Nucleus accumbens (tissue), 56 donors: ENCODE measurements at regions not wholly inside any gene's neighbourhood (a gene's known extent, or its start where the extent isn't known, plus 50 kb on each side); places are given as distances from the start of the nearest gene placed in this dataset.
"Not testable (repeated sequence)": the region's sequence is repeated elsewhere in the genome, so short reads cannot be mapped to it uniquely, and the experiment has no call there.

Source experiments
- DNase-seq, 56 donors: peaks; one replicate each; lab custom pipeline; 2025; lab: John Stamatoyannopoulos, UW

DNA sequence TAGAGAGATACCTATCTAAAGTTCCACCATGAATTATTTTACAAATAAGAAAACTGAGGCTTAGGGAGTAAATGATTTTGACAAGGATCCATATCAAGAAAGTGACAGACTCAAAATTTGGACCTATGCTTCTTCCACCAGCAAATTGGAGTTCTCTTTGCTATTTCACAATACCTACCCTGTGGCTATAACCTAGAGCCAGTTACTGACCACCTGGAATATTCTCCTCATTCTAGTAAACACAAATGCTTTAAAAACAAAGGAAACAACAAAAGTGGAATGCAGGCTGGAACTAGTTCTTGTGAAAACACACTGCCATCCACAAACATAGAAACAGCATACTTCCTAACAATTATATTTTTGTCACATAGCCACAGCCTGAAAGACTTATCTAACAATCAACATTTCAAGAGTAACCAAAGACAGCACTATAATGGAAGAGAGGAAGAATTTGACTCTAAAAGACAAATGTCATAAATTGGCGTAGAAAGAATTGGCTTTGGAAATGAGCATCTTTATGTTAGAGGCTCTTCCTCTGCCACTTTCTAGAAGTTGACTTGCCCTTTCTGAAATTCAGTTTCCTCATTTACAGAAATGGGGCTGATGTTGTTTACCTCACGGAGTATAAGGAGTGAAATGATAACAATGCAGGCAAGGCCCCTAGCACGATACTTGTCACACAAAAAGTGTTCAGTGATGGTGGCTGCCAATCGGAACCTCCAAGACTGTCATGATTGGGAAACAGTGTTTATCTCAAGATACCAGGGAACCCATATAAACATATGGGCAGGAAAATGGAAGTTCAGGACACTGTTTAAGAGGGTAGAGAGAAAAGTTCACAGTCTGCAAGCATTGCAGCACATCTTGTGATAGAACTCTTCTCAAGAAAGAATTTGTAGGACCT lies 138.6 kb upstream of the LGR5 start:
- DNase-seq, result no peak

DNA sequence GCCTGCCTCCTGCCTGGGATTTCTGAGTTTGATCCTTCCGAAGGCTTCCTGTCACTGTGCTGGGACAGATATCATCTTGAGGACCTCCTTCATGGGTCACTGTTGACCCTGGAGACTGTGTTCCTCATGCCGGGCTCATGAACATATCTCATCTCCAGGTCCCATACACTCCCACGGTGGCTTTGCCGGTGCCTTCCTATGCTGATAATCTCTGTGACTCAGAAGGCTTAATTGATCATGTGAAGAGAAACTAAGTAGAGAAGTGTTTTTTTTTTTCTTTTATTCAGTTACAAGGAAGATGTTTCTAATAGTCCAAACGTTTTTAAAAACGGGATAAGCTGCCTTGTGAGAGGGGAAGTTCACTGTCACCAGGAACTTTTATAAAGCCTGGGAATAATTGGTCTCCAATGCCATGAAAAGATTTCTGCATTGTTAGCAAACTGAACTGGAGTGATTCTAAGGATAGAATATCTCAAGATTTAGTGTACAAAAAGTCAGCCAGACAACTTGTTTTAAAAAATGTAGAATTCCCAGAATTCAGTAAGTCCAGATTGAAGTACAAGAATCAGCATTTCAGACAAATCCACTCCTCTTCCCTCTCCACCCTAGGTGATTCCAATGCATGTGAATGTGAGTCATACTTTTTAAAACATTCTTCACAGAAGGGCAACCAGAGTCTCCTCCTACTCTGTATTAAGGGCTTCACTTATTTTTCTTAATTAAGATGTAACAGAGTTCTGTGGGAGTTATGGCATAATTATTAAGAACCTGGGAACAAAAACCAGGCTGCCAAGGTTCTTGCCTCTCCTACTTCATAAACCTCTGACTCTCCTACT lies 139.8 kb upstream of the LGR5 start:
- DNase-seq, result no peak

DNA sequence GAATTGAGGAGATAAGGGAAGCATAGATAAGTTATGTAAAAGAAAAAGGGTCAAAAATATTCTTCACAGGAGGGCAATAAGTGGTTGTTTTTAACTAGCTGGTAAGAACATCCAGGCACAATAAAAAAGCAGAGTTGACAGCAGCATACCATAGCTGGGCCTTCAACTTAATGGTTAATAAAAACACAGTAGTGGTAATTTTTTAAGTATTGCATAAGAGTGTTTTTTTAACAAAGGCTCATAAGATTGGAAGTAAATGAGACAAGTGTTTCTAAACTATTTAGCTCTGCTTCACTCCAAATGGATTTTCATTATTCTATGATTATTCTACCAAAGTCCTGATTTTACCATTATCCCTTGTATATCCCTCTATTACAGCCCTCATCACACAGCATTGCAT lies 140.1 kb upstream of the TSPAN8 start:
- DNase-seq, result no peak

DNA sequence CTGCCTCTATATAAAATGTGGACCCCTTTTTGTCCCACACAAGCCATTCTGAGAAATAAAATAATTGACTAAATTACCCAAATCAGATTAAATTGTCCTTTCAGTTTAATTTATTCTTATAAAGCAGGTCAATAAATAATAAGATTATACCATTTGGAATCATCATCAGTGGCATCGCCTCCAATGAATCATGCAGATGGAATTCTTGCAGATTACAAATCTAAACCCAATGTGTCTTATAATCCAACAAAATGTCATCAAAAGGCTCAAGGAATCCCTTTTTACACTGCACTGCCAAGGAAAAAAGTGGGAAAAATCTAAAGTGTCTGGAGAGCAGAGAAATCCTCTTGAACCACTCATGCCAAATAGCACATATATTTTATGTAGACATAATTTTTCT lies 138.2 kb upstream of the TSPAN8 start:
- no peak for DNase-seq

DNA sequence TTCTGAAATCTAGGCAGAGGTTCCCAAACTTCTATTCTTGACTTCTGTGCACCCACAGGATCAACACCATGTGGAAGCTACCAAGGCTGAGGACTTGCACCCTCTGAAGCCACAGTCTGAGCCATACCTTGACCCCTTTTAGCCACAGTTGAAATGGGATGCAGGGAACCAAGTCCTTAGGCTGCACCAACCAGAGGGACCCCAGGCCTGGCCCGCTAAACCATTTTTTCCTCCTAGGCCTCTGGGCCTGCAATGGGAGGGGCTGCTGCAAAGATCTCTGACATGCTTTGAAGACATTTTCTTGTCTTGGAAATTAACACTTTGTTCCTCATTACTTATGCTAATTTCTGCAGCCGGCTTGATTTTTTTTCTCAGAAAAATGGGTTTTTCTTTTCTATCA lies 133.9 kb upstream of the TSPAN8 start:
- no peak for DNase-seq

DNA sequence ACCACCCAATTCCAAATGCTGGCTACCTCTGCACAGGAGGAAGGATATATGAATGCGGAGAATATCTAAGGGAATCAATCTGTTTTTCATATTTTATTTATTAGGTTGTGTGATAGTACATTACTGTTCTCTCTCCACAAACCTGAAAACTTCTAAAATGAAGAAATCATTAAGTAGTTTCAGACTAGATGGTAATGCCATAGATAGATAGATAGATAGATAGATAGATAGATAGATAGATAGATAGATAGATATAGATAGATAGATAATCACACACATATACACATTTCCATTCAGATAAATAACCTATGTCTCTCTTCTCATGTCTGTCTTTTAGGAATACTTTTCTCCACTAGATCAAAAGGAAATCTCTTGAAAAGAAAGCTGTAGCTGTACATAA lies 126.1 kb upstream of the TSPAN8 start:
- DNase-seq, result no peak

DNA sequence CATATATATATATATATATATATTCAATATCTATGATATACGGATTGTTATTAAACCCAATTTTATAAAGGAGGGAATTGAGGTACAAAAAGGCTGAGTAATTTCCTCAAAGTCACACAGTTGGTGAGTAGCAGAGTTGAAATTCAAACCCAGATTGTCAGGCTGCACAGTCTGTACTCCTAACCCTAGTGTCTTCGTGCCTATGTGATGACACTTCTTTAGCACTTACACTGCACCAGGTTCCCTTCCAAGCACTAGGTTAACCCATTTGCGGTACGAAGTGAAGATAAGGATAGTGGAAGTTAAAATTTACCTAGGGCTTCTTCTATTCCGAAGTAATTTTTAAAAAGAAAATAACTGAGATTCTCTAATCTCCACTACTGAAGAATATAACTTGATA lies 125.1 kb upstream of the TSPAN8 start:
- DNase-seq, result no peak

DNA sequence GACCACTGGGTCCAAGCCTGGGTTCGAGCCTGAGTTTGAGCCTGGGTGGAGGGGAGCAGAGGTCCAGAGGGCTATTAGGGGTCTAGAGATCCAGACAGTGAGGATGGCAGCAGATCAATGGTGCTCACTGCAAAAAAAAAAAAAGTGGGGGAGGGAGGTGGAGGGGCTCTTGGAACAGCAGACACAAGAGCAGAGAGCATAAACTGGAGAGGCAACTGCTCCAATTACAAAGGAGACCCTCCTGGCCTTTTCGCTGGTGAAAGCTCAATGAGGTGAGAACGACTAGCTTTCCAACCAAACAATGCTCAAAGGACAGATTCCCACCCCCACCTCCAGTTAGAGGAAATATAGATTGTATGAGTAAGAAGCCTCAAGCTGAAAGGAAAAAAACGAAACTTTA lies 124.2 kb upstream of the TSPAN8 start:
- DNase-seq, result no peak

DNA sequence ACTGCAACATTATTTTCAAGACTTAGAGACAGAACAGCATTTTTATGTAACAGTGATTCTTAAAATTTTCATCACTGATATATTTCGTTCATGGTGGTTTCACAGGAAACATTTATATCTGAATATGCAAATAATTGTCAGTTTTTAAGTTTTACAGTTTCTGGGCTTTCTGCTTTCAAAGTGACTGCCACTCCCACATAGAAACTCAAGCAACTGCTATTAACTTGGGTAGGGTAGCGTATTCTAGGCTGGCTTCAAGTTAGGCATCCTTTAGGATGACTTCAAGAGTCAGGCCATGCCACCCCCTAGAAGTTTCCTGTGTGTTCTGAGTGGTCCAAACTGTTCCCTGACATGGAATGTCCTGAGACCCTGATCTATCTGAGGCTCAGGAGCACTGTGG lies 123.6 kb upstream of the TSPAN8 start:
- no peak for DNase-seq

DNA sequence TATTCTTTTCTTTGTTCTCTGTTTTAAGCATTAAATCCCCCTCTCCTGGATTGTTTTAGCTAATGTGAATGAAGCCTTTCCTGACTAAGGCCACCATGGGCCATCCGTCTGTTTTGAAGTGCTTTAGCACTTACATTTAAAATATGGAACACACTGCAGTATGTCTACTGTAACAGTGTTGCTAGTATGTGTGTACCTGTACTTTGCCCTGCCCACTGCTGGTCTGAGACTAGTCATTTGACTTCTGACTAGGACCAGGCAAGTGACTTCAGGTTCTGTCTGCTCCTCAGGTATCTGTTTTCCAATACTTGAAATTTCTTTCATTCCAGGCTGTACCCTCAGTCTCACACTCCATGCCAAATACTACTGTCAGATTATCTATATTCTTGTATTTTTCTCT lies 120.1 kb upstream of the TSPAN8 start:
- DNase-seq, result no peak

DNA sequence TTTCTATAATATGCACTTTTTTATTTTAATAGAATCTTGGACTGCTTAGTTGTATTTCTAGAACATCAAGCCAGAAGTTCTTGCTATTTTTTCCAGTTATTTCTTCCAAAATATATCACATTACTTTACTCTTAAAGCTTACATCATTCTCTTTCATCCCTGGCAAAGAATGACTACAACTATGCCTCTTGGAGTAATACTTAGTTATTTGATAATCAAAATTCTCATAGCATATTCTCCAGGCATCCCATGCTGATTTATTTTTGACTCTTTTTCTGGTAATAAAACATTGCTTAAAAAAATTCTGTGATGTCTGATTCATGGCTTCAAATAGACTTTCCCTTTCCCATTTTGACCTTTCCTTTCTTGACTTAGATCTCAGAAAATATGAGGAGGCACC lies 118.7 kb upstream of the TSPAN8 start:
- no peak for DNase-seq

DNA sequence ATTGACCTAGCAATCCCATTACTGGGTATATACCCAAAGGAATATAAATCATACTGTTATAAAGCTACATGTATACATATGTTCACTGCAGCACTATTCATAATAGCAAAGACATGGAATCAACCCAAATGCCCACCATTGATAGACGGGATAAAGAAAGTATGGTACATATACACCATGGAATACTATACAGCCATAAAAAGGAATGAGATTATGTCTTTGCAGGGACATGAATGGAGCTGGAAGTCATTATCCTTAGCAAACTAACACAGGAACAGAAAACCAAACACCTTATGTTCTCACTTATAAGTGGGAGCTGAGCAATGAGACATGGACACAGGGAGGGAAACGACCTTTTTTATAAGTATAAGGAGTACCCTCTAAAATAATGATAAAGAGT lies 113.0 kb upstream of the TSPAN8 start:
- not testable (repeated sequence) for DNase-seq

DNA sequence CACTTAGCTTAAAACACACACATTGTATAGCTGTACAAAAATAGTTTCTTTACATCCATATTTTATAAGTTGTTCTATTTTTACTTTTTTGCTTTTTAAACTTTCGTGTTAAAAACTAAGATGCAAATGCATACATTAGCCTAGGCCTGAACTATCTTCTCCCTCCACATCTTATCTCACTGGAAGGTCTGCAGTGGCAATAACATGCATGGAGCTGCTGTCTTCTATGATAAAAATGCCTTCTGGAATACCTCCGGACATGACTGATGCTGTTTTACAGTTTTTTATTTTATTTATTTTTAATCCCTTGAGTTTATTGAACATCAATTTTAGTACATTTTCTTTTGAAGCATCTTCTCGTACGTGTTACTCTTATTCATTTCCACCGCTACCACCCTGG lies 112.3 kb upstream of the TSPAN8 start:
- DNase-seq, result no peak

DNA sequence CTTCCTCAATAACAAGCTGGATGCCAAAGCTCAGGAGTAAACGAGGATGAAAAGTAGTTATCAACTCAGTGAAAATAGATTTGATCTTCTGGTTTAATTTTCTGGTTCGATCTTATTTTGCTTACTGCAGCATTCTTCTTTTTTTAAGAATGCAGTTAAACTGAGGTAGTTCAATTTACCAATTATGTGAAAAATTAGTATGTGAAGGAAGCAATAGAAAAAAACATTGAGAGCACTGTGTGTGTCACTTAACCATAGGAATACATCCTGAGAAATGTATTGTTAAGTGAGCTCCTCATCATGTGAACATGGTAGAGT lies 111.4 kb upstream of the TSPAN8 start:
- no peak for DNase-seq

DNA sequence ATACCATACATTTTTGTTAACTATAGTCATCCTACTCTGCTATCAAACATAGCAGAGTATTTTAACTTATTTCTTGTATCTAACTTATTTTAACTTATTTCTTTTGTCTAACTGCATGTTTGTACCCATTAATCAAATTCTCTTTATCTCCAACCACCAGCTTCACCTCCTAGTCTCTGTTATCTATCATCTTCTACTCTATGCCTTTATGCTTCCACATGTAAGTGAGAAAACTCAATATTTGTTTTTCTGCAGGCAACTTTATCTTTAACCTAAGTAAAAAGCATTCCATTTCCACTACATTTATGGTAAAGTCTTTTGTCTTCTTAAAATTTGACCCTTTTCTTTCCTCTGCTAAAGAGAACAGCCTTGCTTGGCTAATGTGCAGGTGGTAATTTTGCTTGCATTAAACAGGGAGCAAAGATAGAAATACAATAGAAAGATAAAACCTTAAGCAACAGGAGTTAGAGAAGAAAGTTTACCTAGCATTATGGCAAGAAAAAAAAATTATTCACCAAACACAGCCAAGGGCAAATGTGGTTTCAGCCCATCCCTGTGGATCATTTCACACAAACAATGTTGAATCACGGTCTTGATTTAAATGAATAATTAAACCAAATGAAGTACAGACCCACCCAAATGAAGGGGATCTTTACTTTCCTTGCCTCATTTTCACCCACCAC lies 110.9 kb upstream of the TSPAN8 start:
- no peak for DNase-seq

DNA sequence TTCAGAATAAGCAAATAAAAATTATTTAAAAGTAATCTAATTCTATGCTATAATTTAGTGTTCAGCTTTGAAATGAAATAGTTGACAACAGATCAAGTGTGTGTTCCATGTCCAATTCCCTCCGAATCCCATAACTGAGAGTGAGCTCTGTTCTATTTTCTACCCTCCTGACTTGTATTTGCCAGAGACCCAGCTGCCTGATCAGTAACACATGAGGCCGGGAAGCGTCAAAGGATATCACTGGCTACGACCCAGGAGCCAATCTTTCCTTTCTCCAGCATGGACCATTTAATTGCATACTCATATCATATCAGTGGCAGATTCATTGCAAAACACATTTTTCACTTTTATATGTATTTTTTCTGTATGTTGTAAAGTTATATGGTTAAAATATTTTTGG lies 108.8 kb upstream of the TSPAN8 start:
- DNase-seq, result no peak

DNA sequence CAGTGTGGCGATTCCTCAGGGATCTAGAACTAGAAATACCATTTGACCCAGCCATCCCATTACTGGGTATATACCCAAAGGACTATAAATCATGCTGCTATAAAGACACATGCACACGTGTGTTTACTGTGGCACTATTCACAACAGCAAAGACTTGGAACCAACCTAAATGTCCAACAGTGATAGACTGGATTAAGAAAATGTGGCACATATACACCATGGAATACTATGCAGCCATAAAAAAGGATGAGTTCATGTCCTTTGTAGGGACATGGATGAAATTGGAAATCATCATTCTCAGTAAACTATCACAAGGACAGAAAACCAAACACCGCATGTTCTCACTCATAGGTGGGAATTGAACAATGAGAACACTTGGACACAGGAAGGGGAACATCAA lies 107.9 kb upstream of the TSPAN8 start:
- not testable (repeated sequence) for DNase-seq

DNA sequence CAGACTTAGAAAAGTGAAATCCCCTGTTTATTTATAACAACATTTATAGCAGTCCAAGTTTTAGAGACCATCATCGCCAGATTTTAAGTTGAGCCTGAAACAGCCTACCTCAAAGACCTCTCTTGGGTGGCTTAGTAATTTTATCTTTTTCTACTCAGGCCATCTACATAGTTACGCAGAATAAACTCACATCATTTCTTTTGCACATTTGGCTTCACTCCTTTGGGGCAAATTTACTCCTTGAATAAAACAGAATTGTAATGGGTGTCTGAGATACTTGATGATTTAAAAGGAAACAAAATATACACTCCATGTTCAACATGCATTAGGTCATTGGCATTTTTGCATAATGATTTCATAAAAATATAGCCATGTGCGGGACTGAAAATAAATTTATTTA lies 104.7 kb upstream of the TSPAN8 start:
- no peak for DNase-seq

DNA sequence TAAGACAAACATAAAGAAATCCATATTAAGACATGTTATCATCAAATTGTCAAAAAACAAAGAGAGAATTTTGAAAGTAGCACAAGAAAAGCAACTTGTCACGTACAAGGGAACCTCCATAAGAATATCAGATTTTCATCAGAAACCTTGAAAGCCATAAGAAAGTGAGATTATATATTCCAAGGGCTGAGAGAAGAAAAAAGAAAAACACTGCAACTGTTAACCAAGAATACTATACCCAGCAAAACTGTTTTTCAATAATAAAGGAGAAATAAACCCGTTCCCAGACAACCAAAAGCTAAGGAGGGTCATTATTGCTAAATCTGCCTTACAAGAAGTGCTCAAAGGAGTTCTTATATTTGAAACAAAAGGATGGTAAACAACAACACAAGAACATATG lies 94.7 kb upstream of the TSPAN8 start:
- no peak for DNase-seq

DNA sequence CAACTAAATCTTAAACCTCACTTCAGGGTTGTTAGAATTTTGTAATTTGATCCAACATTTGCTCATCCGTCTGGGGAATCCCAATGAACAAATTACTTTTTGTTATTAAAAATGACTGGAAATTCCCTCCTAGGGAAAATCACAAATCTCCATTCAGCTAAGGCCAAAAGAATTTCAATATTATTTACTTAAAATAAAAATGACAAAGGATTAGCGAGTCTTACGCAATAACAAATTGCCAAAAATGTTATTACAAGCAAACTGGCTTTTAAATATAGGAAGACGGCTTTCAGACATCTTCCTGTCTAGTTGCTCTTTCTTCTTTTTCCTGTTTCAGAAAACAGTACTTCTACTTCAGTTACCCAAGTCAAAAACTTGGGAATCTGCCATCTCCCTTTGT lies 92.4 kb upstream of the TSPAN8 start:
- no peak for DNase-seq

DNA sequence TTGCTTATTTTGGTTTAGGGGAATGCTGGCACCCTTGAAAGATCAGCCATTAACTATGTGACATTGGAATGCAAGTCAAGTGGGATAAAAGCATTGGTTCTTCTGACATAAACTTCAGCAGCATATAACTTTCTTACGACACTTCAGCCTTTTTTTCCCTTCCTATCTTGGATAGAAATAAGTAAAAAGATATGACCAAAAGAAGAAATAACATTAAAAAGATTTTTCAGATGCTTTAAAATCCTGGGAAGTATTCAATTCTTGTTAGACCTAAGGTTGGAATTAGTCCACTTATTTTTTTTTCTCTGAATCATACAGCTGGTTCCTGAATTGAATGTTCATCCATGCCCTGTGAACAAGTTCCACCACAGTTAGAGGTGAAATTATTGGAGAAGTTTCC lies 85.6 kb upstream of the TSPAN8 start:
- DNase-seq, result no peak

DNA sequence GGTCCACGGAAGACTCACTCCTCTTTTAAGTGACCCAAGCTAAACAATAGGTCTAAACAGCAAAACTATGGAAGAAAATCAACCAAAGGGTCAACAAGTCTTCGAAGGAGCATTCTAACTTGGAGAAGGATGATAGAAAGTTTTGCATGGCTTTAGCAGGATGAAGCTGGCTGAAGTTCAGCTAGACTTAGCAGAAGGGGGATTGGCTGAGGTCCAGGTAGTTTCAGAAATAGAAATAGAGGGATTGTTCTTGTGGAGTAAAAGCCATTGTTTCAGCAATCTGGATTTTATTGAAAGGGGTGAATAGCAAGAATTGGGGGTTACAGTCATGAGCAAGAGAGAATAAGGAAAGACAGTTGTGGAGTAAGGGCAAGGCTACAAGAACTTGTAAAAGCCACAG lies 84.7 kb upstream of the TSPAN8 start:
- DNase-seq, result no peak
